ENCODE measurements at regions not wholly inside any gene's neighbourhood (a gene's known extent, or its start where the extent isn't known, plus 50 kb on each side); places are given as distances from the start of the nearest gene placed in this dataset.

GRCh38 chr9:73667749-73668148 lies 516.1 kb downstream of the ANXA1 start:
- Histone ChIP-seq H3K9me3 (no peaks in the 10 kb centered on the region), H3K4me1 (no peaks in the 10 kb centered on the region), H3K4me3 (ENCODE audit: low read depth, low read length) (no peak overlapping the region), H3K27me3 (replicated peaks; ENCODE audit: control insufficient read depth, insufficient read depth, low read length) (no peaks in the 10 kb centered on the region), H3K36me3 (ENCODE audit: control insufficient read depth, insufficient read depth, low read length) (no peaks in the 10 kb centered on the region)
- H3K4me1 Mint-ChIP-seq (ENCODE audit: low read depth, unreplicated experiment) = no peaks in the 10 kb centered on the region
- peak; percentile 1 to 32 for DNase-seq
- no peak overlapping the region for H3K4me3 Mint-ChIP-seq (ENCODE audit: unreplicated experiment)
- H3K27ac Mint-ChIP-seq (ENCODE audit: unreplicated experiment) = no peak overlapping the region
- H3K9me3 Mint-ChIP-seq (ENCODE audit: unreplicated experiment) = no peaks in the 10 kb centered on the region
- BruUV-seq (replicated peaks) = no TSS peak
- TF ChIP-seq CTCF (IDR thresholded peaks at IDR 0.05; ENCODE audit: insufficient read depth in 1 of 2, low read depth in 1 of 2, low read length in 1 of 2, severe bottlenecking in 1 of 2, unreplicated experiment in 1 of 2) = peak in 1 of 2 experiments; percentile 6
- POLR2A ChIA-PET = no interaction called here
- intact Hi-C loops (cut with micrococcal nuclease; ENCODE audit: unreplicated experiment) = loop anchor here (5.0 kb wide), 1 partner anchor 465 kb away; no protein-coding TSS in a partner anchor
- no peaks in the 10 kb centered on the region for H3K27me3 Mint-ChIP-seq (ENCODE audit: insufficient read depth, unreplicated experiment)
- no peaks in the 10 kb centered on the region for H3K36me3 Mint-ChIP-seq (ENCODE audit: insufficient read depth, unreplicated experiment)
- CTCF ChIA-PET = no interaction called here

GRCh38 chr9:73680831-73681230 lies 529.2 kb downstream of the ANXA1 start:
- CTCF ChIA-PET = no interaction called here

GRCh38 chr9:73682789-73683188 lies 531.1 kb downstream of the ANXA1 start:
- ChIA-PET CTCF (no interaction called here), POLR2A (no interaction called here)
- H3K27me3 ChIP-seq (replicated peaks; ENCODE audit: control insufficient read depth, insufficient read depth, low read length) = no peaks in the 10 kb centered on the region
- intact Hi-C loops (cut with micrococcal nuclease; ENCODE audit: unreplicated experiment) = loop anchor here (5.0 kb wide), 1 partner anchor 890 kb away; no protein-coding TSS in a partner anchor
- Mint-ChIP-seq H3K36me3 (ENCODE audit: insufficient read depth, unreplicated experiment) (no peaks in the 10 kb centered on the region), H3K4me1 (ENCODE audit: low read depth, unreplicated experiment) (no peaks in the 10 kb centered on the region), H3K27ac (ENCODE audit: unreplicated experiment) (no peak overlapping the region), H3K4me3 (ENCODE audit: unreplicated experiment) (no peak overlapping the region), H3K9me3 (ENCODE audit: unreplicated experiment) (no peaks in the 10 kb centered on the region), H3K27me3 (ENCODE audit: insufficient read depth, unreplicated experiment) (no peaks in the 10 kb centered on the region)
- H3K4me3 ChIP-seq (ENCODE audit: low read depth, low read length) = no peak overlapping the region
- H3K9me3 ChIP-seq = no peaks in the 10 kb centered on the region
- TF ChIP-seq CTCF (IDR thresholded peaks at IDR 0.05; ENCODE audit: insufficient read depth in 1 of 2, low read depth in 1 of 2, low read length in 1 of 2, severe bottlenecking in 1 of 2, unreplicated experiment in 1 of 2) = no peak
- BruUV-seq (replicated peaks) = no TSS peak
- no peaks in the 10 kb centered on the region for H3K36me3 ChIP-seq (ENCODE audit: control insufficient read depth, insufficient read depth, low read length)
- no peaks in the 10 kb centered on the region for H3K4me1 ChIP-seq
- DNase-seq = no peak

More at GRCh38 chr9:73680831-73681230, 529.2 kb downstream of the ANXA1 start:
- H3K36me3 ChIP-seq (ENCODE audit: control insufficient read depth, insufficient read depth, low read length) = no peaks in the 10 kb centered on the region
- Mint-ChIP-seq H3K4me1 (ENCODE audit: low read depth, unreplicated experiment) (no peaks in the 10 kb centered on the region), H3K4me3 (ENCODE audit: unreplicated experiment) (no peak overlapping the region), H3K27me3 (ENCODE audit: insufficient read depth, unreplicated experiment) (no peaks in the 10 kb centered on the region), H3K27ac (ENCODE audit: unreplicated experiment) (no peak overlapping the region), H3K36me3 (ENCODE audit: insufficient read depth, unreplicated experiment) (no peaks in the 10 kb centered on the region), H3K9me3 (ENCODE audit: unreplicated experiment) (no peaks in the 10 kb centered on the region)
- H3K4me1 ChIP-seq = no peaks in the 10 kb centered on the region
- intact Hi-C loops (cut with micrococcal nuclease; ENCODE audit: unreplicated experiment) = loop anchor here (5.0 kb wide), 1 partner anchor 891 kb away; no protein-coding TSS in a partner anchor
- no TSS peak for BruUV-seq (replicated peaks)
- no peaks in the 10 kb centered on the region for H3K27me3 ChIP-seq (replicated peaks; ENCODE audit: control insufficient read depth, insufficient read depth, low read length)
- POLR2A ChIA-PET = no interaction called here
- H3K4me3 ChIP-seq (ENCODE audit: low read depth, low read length) = no peak overlapping the region
- DNase-seq = no peak
- no peaks in the 10 kb centered on the region for H3K9me3 ChIP-seq
- no peak for TF ChIP-seq CTCF (IDR thresholded peaks at IDR 0.05; ENCODE audit: insufficient read depth in 1 of 2, low read depth in 1 of 2, low read length in 1 of 2, severe bottlenecking in 1 of 2, unreplicated experiment in 1 of 2)

Data from Caco-2 (cell line).